Islet precursor cell (in vitro differentiated cells): ENCODE measurements at regions not wholly inside any gene's neighbourhood (a gene's known extent, or its start where the extent isn't known, plus 50 kb on each side); places are given as distances from the start of the nearest gene placed in this dataset.

Experiments used
- DNase-seq: peaks from one replicate; pipeline ENCODE4 v3.0.0-alpha.2; 2018

DNA sequence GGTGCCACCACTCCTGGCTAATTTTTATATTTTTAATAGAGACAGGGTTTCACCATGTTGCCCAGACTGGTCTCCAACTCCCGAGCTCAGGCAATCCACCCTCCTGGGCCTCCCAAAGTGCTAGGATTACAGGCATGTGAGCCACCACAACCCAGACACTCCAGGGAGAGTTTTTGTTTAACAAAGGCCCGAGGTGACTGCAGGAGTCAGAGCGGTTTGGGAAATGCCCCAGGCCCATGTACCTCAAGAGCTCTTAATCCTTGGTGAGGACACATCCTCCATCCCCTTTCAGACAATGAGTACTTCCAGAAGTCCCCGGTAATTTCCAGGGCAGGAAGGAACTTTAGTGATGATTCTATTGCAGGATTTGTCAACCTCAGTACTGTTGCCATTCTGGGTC is 176.0 kb downstream of the ESRRB start:
- peak; percentile 80 for DNase-seq

DNA sequence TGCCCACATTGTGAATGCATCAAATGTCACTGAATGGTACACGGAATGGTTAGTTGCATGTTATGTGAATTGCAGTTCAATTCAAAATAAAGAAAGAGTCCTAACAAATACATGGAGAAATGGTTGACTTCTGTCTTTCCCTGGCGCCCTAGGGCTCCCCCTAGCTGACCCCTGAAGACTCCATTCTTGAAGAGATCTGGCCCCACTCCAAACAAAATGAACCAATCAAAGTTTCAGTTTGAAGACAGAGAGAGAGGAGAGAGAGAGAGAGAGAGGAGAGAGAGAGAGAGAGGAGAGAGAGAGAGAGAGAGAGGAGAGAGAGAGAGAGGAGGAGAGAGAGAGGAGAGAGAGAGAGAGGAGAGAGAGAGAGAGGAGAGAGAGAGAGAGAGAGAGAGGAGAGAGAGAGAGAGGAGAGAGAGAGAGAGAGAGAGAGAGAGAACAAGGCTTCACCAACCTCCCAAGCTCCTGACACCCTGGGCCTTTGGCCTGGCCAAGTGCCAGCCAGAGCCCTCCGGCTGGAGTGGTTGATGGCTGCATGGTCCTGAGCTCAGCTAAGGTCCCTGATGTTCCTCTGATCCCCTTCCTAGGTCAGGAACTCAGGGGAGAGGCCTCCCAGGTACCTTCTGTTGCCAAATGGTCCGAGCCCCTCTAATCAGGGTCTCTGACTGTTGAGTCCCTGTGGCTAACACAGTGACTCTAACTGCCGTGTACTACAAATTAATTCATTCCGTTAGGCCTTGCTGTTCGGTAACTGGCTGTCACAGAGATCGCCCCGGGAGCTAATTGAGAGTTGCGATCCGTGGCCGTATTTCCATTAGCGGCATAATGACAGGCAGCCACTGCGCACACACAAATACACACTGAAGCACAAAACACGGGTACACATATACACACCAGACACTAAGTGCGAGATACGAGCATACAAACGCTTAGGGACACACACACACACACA is 188.8 kb downstream of the ESRRB start:
- DNase-seq, result no peak

DNA sequence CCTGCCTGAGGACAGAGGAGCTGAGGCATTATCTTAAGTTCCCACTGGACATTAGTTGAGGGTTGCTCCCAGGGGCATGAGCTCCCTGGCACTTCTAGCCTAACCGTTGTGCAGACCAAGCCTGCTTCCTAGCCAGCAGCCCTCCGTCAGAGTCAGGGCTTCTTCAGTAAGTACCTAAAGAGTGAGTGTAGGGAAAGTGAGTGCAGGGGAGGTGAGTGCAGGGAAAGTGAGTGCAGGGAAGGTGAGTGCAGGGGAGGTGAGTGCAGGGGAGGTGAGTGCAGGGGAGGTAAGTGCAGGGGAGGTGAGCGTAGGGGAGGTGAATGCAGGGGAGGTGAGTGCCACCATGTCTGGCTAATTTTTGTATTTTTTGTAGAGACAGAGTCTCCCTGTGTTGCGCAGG is 190.5 kb downstream of the ESRRB start:
- DNase-seq, result no peak

DNA sequence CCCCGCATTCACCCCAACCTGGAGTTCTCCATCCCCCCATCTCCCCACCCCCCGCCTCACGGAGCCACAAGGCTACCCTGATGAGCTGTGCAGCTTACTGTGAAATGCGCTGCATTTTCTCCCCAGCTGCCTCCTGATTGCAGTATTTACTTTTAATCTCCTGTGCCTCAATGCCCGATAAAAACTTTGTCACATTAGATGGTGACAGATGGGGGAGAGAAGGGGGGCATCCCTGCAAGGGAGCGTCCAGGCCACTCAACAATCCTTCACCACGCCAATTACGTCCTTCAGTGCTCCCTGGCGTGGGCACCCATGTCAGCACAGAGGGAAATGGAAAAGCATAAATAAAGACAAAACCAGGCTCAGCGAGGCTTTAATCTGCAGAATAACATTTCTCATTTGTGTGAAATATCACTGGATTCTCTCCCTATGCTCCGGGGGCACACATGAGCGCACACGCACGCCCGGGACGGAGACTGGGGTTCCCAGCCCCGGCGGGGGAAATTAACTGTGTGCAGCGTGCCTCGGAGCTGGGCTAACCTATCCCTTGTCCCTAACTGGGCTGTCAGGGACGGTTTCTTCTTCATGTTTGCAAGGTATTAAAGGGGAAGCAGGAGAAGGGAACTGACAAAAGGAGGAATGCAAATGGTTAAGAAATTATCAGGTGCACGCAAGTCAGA is 186.7 kb upstream of the VASH1 start:
- no peak for DNase-seq

DNA sequence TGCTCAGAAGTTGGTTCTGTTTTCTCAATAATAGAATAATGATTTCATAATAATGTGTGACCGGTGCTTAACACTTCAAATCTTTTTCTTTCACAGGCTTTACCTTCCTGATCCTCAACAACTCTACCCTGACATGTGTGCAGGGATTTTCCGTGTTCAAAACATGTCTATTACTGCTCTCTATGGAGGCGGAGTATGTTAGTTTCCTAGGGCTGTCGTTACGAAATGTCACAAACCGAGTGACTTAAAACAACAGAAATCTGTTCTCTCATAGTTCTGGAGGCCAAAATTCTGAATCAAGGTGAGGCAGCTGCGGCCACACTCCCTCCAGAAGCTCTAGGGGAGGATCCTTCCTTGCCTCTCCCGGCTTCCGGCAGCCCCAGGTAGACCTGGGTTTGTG is 186.2 kb upstream of the VASH1 start:
- DNase-seq, result no peak

DNA sequence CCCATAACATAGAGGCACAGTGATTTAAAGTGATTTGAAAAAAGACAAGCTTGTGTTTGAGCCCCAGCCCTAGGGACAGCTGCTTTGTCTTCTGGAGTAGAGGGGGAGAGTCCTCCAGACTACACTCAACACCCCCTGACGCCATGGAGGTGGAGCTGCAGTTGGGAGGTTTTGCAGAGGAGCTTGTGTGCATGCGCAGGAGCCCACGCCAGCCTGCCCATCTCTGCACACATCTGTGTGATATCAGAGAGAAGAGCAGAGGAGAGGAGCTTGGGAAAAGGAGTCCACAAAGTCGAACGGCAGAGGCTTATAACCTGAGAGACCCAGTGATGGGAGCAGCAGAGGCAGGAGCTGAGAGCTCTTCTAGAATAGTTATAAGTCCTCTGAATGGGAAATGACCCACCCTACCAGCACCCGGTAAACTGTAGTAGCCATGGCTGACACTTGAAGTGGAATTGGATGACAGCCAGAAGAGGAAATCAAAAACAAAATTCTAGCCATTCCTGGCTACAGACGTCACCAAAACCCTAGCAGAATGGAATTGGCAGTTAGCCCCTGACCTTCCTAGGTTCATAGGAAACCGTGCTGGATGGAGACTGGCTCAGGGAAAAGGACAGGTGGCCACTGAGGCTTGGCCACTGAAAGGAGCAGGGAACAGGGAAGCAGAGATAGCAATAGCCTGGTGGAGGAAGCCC is 185.1 kb upstream of the VASH1 start:
- DNase-seq, result no peak

DNA sequence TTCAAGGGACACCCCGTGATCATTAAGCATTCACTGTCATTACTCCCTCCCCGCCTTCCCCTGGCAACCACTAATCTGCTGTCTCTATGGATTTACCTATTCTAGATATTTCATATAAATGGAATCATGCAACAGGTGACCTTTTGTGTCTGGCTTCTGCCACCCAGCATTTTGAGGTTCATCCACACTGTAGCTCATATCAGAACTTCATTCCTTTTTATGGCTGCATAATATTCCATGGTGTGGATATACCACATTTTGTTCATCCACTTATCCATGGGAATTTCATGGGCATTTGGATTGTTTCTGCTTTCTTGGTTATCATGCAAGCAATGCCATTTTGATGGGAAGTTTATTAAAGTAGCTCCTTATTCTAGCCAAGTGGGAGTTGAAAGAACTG is 184.2 kb upstream of the VASH1 start:
- DNase-seq, result no peak

DNA sequence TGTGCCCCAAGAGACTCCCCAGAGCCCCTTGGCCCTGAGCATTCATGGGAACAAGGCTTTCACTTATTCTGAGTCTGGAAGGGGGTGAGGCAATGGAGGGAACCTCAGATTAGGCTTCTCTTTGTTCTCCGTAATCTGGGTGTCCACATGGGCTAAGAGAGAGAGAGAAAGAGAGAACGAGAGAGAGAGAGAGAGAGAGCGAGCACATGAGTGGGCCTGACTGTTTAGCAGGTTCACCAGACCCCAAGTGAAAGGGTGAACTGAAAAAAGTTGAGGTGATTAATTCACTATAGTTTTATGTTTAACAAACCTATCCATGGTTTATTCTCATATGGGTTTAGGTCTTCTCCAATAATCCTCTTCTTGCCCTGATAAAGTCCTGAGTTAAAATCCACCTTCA is 183.4 kb upstream of the VASH1 start:
- DNase-seq, result no peak

DNA sequence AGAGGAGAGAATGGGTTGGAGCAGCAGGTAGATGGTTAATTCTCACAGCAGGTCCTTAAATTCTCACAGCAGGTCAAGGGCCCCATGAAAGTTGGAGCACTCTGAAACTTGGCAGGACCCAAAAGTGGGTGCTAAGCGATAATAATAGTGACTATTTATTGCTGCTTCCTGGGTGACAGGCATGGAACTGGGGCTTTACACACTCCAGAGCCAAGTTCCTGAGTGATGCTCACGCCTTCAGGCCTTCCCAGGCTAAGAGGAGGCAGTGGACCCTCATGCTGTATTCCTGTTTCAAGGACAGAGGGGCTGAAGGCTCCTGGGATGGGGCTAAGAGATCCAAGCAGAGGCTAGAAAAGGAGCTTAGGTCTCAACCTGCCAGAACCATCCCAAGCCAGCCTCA is 180.9 kb upstream of the VASH1 start:
- no peak for DNase-seq

DNA sequence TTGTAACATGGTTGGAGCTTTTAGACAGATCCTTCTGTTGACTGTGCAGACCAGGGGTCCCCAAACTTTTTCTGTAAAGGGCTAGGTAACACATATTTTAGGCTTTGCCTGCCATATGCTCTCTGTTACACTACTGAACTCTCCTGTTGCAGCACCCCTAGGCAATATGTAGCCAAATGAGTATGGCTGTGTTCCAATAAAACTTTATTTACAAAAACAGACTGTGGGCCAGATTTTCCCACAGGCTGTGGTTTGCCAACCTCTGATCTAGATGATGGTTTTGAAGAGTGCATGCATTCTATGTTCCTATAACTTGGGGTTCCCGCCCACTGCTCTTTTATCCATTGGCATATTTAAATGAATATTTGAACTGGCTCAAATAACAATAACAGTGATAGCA is 180.3 kb upstream of the VASH1 start:
- no peak for DNase-seq

DNA sequence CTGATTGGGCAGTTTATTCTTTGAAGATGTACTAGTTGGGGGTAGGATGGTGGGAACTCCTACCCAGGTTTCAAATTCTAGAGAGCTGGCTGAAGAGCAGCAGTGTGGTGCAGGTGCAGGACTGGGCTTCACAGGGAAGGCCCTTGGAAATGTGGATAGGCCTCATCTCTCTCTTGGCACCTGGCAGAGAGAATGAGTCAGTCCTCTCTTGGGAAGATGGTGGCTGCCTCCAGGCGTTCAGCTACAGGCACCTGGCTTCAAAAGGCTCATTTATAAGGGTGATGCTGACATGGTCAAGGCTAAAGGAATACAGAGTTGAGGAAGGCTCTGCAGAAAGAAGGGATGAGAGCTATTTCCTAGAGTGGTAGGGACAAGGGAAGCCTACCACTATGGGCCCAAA is 179.7 kb upstream of the VASH1 start:
- no peak for DNase-seq

DNA sequence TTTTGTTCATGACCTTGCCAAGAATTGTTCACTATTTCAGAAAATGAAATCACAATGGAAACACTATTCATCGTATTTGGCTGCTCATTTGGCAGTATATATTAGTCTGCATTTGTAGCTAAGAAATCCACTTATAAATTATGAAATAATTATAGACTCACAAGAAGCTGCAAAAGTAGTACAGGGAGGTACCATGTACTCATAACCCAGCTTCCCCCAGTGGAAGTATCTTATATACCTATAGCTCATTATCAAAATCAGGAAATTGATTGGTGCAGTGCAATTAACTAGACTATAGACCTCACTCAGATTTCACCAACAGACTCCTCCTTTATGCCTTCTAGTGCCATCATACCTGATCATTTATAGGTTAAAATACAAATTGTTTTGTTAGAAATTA is 178.8 kb upstream of the VASH1 start:
- no peak for DNase-seq

DNA sequence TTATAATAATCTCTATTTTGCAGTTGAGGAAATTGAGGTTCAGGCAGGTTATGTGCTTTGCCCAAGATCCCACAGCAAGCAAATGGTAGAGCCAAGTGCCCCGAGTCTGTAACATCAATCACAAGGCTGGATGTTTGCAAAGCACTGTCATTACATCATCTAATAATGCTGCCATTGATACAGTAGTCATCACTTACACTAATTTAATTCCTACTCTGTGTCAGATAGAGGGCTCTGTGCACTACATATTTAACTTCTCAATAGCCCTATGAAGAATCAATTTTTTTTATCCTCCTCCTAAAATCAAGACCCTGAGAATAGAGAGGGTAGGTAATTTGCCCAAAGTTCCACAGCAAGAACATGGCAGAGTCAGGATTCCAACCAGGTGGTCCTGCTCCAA is 178.1 kb upstream of the VASH1 start:
- DNase-seq, result no peak

DNA sequence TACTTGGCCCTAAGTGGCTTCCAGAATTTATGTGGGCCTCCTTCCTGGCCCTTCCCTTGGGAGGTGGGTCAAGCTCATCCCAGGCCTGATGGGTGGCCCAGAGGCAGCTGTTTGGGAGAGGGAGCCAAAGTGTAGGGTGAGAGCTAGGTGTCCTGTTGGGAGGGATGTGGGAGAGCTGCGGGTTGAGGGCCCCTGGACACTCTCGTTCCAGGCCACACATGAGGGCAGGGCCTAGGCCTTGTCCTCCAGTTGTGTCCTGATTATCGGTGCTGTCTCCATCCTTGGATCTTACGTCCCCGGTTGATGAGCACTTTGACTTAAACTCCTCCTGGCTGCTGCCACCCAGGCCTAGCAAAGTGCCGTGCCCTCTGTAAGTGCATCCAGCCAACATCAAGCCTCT is 177.5 kb upstream of the VASH1 start:
- DNase-seq, result no peak

DNA sequence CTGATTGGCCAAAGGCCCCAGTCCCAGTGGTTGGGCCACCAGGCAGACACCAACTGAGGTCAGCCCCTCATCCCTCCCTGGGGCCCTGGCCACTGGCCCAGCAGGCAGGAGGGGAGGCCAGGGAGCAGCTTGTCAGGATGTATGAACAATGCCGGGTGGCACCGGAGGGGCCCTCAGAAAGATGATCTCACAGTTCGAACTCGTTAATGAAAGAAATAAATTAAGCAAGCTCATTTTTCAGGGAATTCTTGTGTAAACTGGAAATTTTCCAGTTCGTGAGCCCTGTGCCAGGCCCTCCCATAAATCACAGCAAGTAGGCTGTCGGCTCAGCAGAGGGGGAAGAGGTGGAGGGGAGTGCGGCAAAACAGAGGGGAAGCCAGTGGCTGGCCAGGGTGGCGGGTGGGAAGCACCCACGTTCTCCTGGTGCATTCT is 177.0 kb upstream of the VASH1 start:
- DNase-seq, result no peak

DNA sequence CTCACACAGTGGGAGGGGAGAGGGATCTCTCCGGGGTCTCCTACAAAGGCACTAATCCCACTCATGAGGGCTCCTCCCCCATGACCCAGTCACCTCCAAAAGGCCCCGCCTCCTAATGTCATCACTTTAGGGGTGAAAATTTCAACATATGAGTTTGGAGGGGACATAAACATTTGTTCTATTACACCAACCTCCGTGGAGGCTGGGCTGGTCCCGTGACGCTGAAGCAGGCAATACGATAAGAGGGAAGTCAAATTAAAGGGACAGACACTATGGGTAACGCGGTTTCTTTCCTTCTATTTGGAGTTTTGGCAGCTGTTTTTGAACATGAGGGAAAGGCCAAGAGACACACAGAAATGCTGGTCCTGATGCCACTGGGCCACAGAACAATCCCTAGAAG is 175.7 kb upstream of the VASH1 start:
- no peak for DNase-seq

DNA sequence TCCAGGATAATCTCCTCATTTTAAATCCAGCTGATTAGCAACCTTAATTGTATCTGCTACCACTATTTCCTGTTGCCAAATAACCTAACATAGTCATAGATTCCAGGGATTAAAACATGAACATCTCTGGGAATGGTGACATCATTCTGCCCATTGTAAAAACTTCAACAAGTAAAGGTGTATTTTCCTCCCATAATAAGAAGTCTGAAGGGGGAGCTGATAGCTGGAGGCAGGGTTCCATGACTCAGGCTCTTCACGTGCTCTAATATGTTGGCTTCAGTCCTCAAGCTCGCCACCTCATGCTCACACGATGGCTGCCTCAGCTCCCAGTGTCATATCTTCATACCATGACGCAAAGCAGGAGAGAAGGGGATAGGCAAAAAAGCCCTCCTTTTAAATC is 172.0 kb upstream of the VASH1 start:
- DNase-seq, result no peak

DNA sequence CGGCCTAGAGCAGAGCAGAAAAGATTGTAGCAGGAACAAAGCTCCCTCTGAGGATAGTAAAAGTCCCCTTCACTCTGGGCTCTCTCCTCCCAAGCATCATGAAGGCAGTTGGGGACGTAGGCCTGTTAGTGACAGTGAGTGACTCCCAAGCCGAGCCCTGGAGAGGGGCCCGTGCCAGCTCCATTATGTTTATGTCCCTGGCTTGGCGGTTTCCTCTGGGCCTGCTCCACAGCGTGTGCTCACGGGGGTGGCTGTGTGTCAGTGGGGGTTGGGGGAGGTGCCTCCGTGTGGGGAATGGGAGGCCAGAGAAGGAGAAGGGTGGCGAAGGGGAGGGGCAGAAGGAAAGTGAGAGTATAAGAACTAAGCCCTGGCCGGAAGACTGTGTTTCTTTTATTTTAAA is 170.0 kb upstream of the VASH1 start:
- DNase-seq, result no peak

DNA sequence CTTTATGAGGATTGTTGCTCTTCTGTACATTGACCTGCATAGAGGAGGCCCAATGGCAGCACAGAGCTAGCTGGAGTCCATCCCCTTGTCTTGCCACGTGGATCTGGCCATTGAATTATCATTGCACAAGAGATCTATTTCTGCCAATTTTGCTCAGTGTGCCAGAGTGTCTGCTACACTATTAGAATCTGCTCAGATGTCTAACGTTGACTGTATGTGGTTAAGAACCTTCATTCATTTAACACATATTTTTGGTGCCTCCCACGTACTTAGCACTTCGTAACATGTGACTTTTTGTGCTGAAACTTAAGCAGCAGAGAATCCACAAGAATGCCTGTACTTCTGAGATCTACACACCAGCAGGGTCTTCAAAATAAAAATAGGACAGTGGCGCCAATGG is 166.0 kb upstream of the VASH1 start:
- peak; percentile 11 for DNase-seq

DNA sequence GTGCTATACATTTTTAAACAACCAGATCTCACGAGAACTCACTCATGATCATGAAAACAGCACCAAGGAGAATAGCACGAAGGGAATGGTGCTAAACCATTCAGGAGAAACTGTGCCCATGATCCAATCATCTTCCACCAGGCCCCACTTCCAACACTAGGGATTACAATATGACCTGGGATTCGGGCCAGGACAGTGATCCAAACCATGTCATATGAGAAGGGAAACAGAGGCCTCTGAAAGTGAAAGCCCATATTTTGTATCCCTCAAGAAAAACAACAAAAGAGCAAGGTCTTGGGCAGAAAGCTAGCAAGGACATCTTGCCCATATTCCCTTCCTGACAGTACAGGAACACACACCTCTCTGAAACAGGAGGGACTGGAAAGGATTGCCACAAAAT is 163.9 kb upstream of the VASH1 start:
- DNase-seq, result peak; percentile 10

DNA sequence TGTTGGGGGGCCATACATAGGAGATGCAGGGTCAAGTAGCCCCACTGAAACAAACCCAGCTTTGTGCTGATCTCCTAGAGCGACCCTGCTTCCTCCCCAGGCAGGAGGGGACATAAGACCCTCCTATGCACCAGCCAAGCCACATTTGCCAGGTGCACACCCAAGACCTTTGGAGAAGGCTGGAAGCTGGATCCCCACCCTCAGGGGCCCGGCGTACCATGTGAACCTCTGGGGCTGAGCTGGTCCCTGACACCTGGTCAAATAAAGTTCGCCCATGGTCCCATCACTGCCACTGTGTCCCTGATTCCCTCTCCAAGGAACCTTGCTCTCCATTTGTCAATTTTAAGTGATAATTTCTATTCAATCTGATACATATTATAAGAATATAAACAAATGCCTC is 162.1 kb upstream of the VASH1 start:
- DNase-seq, result peak; percentile 26

DNA sequence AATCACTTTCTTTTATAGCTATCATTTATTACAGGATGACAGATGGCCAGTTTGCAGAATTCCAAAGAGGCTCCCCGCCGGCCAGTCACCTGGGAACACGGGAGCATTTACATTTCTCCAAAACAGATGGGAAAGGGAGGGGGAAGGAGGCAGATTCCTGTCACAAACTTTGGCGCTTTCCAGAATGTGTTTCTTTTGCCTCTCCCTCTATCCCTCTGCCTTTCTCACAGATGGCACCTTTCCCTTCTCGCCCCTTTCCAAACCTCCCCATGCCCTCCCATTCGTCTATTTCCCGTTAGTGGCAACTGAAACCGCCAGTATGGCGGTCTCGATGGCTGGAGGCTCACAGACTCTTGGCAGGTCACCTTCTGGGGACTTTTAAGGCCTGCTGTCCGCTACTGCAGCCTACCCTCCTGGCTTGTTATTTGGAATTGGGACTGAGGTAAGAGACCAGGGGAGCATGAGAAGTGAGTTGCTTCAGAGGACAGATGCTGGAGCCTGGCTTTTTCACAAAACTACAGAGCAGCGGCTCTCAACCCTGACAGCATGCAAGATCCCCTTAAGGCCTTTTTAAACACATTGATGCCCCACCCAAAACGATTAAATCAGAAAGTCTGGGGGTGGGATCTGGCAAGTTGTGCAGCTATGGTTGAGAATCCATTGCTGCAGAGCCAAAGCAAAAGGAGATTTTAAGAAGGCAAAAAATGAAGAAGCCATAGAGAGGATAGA is 161.5 kb upstream of the VASH1 start:
- peak; percentile 32 for DNase-seq

DNA sequence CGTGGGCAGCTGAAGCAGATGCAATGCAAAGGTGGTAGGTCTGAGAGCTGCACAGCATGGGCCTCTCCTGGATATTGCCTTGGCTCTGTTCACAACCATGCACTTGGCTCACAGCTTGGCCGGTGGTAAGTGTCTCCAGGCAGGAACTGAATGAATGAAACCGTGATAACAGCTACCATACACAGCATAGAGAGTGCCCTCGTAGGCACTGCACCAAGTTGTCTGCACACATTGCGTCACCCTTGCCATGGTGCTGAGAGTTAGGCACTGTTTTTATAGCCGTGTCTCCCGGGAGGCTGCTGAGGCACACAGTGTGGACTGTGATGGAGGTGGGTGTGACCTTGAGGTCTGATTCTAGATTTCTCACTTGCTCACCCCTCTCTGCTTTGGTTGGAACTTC is 157.6 kb upstream of the VASH1 start:
- peak; percentile 29 for DNase-seq
